Activated CD8-positive, alpha-beta T cell treated with anti-CD3 and anti-CD28 coated beads for 36 hours (primary cell): ENCODE measurements at regions not wholly inside any gene's neighbourhood (a gene's known extent, or its start where the extent isn't known, plus 50 kb on each side); places are given as distances from the start of the nearest gene placed in this dataset.

ENCODE experiments used
- ATAC-seq: fragments of 200-7000 bp; cut with Tn5 transposase; one replicate; pipeline ENCODE4 v1.10.0; 2021; ENCODE audit warnings: mild to moderate bottlenecking, moderate library complexity
- CTCF ChIA-PET: fragments of 350-600 bp; sonication (Branson Sonifier 250); formaldehyde crosslinking; loops from one replicate; lab custom pipeline; 2021; ENCODE audit warnings: antibody characterized with exemption; lab: Charles Lee
- POLR2A ChIA-PET: fragments of 350-600 bp; sonication (Branson Sonifier 250); formaldehyde crosslinking; loops from one replicate; lab custom pipeline; 2021; ENCODE audit warnings: antibody characterized with exemption; lab: Charles Lee
- DNase-seq: peaks from one replicate; pipeline ENCODE4 v3.0.0-alpha.2; 2020
- H3K27ac Mint-ChIP-seq: one replicate; pipeline ENCODE4 v1.8.0; 2021; ENCODE audit warnings: mild to moderate bottlenecking, mixed read lengths
- H3K27me3 Mint-ChIP-seq: one replicate; pipeline ENCODE4 v1.8.0; 2021; ENCODE audit warnings: mixed read lengths
- H3K36me3 Mint-ChIP-seq: one replicate; pipeline ENCODE4 v1.8.0; 2021; ENCODE audit warnings: low read depth, mixed read lengths
- H3K4me1 Mint-ChIP-seq: one replicate; pipeline ENCODE4 v1.8.0; 2021; ENCODE audit warnings: low read depth, mixed read lengths
- H3K4me3 Mint-ChIP-seq: one replicate; pipeline ENCODE4 v1.8.0; 2021; ENCODE audit warnings: mild to moderate bottlenecking, moderate library complexity, mixed read lengths
- H3K9me3 Mint-ChIP-seq: one replicate; pipeline ENCODE4 v1.8.0; 2021; ENCODE audit warnings: mixed read lengths
- intact Hi-C: fragments of 100-400 bp; cut with micrococcal nuclease; formaldehyde crosslinking; loops from one replicate; pipeline ENCODE4 v1.10.0; 2022
- TF ChIP-seq, protein P1 (sequence below): fragments of 200-600 bp; IDR thresholded peaks from one replicate; pipeline ENCODE4 v1.8.0; 2022; ENCODE audit warnings: antibody characterized with exemption, mild to moderate bottlenecking

DNA sequence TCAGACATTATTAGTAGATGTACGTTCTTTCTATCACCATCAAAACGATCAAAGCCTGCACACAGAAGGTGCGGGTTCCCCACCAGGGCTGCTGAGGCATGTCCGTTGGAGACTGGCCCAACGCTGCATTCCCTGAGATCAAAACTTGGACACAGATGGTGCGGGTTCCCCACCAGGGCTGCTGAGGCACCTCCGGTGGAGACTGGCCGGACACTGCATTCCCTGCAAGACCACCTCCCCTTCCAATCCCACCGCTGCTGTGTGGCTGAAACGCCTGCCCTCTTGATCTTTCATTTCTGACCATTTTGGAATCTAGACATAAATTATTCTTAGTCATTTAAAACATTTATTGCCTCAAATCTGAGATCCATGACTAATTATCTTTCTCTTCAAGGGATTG is 254.2 kb upstream of the SALL3 start:
- H3K36me3 Mint-ChIP-seq, result no peaks in the 10 kb centered on the region
- H3K27ac Mint-ChIP-seq, result no peak overlapping the region
- H3K27me3 Mint-ChIP-seq, result peaks cover 12% of the 10 kb centered on the region
- POLR2A ChIA-PET, result no interaction called here
- no peaks in the 10 kb centered on the region for H3K9me3 Mint-ChIP-seq
- H3K4me1 Mint-ChIP-seq, result no peaks in the 10 kb centered on the region
- TF ChIP-seq, protein P1, sequence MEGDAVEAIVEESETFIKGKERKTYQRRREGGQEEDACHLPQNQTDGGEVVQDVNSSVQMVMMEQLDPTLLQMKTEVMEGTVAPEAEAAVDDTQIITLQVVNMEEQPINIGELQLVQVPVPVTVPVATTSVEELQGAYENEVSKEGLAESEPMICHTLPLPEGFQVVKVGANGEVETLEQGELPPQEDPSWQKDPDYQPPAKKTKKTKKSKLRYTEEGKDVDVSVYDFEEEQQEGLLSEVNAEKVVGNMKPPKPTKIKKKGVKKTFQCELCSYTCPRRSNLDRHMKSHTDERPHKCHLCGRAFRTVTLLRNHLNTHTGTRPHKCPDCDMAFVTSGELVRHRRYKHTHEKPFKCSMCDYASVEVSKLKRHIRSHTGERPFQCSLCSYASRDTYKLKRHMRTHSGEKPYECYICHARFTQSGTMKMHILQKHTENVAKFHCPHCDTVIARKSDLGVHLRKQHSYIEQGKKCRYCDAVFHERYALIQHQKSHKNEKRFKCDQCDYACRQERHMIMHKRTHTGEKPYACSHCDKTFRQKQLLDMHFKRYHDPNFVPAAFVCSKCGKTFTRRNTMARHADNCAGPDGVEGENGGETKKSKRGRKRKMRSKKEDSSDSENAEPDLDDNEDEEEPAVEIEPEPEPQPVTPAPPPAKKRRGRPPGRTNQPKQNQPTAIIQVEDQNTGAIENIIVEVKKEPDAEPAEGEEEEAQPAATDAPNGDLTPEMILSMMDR, result no peak
- DNase-seq (no peak), ATAC-seq (no peak)
- CTCF ChIA-PET, result no interaction called here
- no peak overlapping the region for H3K4me3 Mint-ChIP-seq
- intact Hi-C loops, result no loop called here

GRCh38 chr18:78726326-78727056 is 253.1 kb upstream of the SALL3 start:
- no peaks in the 10 kb centered on the region for H3K36me3 Mint-ChIP-seq
- peaks cover 10% of the 10 kb centered on the region for H3K27me3 Mint-ChIP-seq
- no peak overlapping the region for H3K27ac Mint-ChIP-seq
- ChIA-PET CTCF (no interaction called here), POLR2A (no interaction called here)
- DNase-seq, result no peak
- intact Hi-C loops, result no loop called here
- TF ChIP-seq, protein P1, result no peak
- H3K9me3 Mint-ChIP-seq, result no peaks in the 10 kb centered on the region
- ATAC-seq, result no peak
- no peaks in the 10 kb centered on the region for H3K4me1 Mint-ChIP-seq
- H3K4me3 Mint-ChIP-seq, result no peak overlapping the region

- DNase-seq, result no peak
- ChIA-PET CTCF (no interaction called here), POLR2A (no interaction called here)
- peaks cover 5% of the 10 kb centered on the region for H3K27me3 Mint-ChIP-seq
- intact Hi-C loops, result no loop called here
- H3K4me3 Mint-ChIP-seq, result no peak overlapping the region
- no peaks in the 10 kb centered on the region for H3K36me3 Mint-ChIP-seq
- no peaks in the 10 kb centered on the region for H3K4me1 Mint-ChIP-seq
- TF ChIP-seq, protein P1, result no peak
- no peak for ATAC-seq
- no peaks in the 10 kb centered on the region for H3K9me3 Mint-ChIP-seq
- no peak overlapping the region for H3K27ac Mint-ChIP-seq
These were observed 252.4 kb upstream of the SALL3 start for GRCh38 chr18:78727057-78727739.

DNA sequence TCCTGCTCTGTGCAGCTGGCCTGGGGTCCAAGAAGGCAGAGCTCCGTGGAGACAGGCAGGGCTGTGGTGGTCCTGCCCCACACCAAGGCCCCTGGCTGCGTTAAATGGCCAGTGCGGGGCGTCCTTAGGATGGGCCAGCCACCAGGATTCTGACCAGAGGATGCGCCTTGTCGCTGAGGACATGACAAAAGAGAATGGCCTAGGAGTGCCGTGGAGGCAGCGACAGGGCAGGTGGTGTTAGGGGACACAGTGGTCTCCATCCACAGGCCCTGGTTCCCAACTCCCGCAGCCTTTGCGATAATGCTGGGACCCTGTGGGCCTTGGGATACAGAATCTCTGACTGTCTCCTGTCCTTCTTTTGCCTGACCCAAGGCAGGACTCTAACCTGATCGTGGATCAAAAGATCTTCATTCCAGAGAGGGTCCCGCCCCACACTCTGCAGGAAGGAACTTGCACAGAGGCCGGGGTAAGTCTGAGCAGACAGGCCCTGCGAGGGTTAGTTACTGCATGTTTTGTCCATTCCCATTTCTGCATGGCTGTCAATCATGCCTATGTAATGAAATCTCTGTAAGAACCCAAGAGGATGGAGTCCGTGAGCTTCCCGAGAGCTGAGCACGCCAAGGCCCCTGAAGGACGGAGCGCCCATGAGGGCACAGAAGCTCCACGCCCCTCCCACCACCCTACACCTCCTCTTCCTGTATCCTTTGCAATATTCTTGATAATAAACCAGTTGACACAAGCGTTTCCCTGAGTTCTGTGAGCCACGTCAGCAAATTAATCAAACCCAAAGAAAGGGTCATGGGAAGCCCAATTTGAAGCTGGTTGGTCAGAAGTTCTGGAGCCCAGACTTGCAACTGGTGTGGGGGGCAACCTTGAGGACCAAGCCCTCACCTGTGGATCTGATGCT is 251.5 kb upstream of the SALL3 start:
- Mint-ChIP-seq H3K27me3 (peaks cover under 1% of the 10 kb centered on the region), H3K4me1 (no peaks in the 10 kb centered on the region), H3K4me3 (no peak overlapping the region), H3K9me3 (no peaks in the 10 kb centered on the region), H3K27ac (no peak overlapping the region), H3K36me3 (no peaks in the 10 kb centered on the region)
- ChIA-PET CTCF (no interaction called here), POLR2A (no interaction called here)
- TF ChIP-seq, protein P1, result no peak
- ATAC-seq, result no peak
- no peak for DNase-seq
- intact Hi-C loops, result no loop called here
